ENCODE measurements at regions not wholly inside any gene's neighbourhood (a gene's known extent, or its start where the extent isn't known, plus 50 kb on each side); places are given as distances from the start of the nearest gene placed in this dataset.
A peak's percentile ranks its signal among the peaks of the same experiment; 100 is the strongest.
"Not testable (repeated sequence)": the region's sequence is repeated elsewhere in the genome, so short reads cannot be mapped to it uniquely, and the experiment has no call there.

GRCh38 chr1:194419721-194420120 is 1233.3 kb upstream of the B3GALT2 start:
- Histone ChIP-seq H3K9me2 (ENCODE audit: insufficient read depth, low read length) (no peaks in the 10 kb centered on the region), H3K4me3 (ENCODE audit: low read depth, low read length, poor library complexity, severe bottlenecking) (no peak overlapping the region), H3K36me3 (ENCODE audit: insufficient read depth, low read length) (no peaks in the 10 kb centered on the region), H3K9me3 (ENCODE audit: low read length) (0 out of 2 replicates have a peak, but pooled peaks cover 7% of the 10 kb centered on the region), H3K4me2 (ENCODE audit: low read length) (no peak overlapping the region), H4K20me1 (ENCODE audit: insufficient read depth, low read length) (no peaks in the 10 kb centered on the region), H3K4me1 (ENCODE audit: insufficient read depth, low read length, poor library complexity, severe bottlenecking) (no peaks in the 10 kb centered on the region), H3K79me2 (ENCODE audit: insufficient read depth, low read depth, low read length) (no peaks in the 10 kb centered on the region), H3K27ac (ENCODE audit: low read depth, low read length, poor library complexity, severe bottlenecking) (no peak overlapping the region), H2AFZ (ENCODE audit: low read length) (no peak overlapping the region)
- TF ChIP-seq CTCF (conservative IDR thresholded peaks at IDR 0.05; ENCODE audit: low read length) (no peak), EZH2phosphoT487 (IDR thresholded peaks at IDR 0.05; ENCODE audit: borderline replicate concordance, low read depth, low read length) (no peak)
- intact Hi-C loops (cut with micrococcal nuclease; ENCODE audit: unreplicated experiment), result no loop called here
- POLR2A ChIA-PET, result interaction anchor here (0.6 kb wide), 1 partner anchor 525 kb away, joined by 3 read pairs; no protein-coding TSS in a partner anchor
- peak; percentile 8 for DNase-seq (ENCODE audit: low spot score)
- BruUV-seq (replicated peaks), result no TSS peak
- CTCF ChIA-PET (ENCODE audit: unreplicated experiment), result no interaction called here

DNA sequence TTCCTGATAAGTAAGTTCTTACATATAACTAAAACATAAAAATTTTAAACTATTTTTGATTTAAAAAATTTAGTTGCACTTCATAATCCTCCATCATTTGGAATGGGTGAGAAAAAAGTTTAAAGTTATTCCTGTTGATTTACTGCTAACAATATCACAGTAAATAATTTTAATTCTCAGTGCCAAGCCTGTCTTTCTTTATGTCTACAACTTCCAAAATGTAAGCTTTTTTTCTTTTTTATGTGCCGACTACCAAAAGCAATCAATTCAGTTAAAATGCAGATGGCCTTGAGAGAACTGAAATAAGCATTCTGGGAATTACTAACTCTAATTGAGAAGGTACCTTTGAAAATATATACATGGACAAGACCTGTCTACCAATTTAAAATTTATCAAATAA is 1224.3 kb upstream of the B3GALT2 start:
- no peaks in the 10 kb centered on the region for H3K4me1 ChIP-seq (ENCODE audit: insufficient read depth, low read length, poor library complexity, severe bottlenecking)
- no peak overlapping the region for H3K27ac ChIP-seq (ENCODE audit: low read depth, low read length, poor library complexity, severe bottlenecking)
- CTCF ChIA-PET (ENCODE audit: unreplicated experiment), result no interaction called here
- intact Hi-C loops (cut with micrococcal nuclease; ENCODE audit: unreplicated experiment), result no loop called here
- H2AFZ ChIP-seq (ENCODE audit: low read length), result no peak overlapping the region
- POLR2A ChIA-PET, result no interaction called here
- H4K20me1 ChIP-seq (ENCODE audit: insufficient read depth, low read length), result no peaks in the 10 kb centered on the region
- TF ChIP-seq EZH2phosphoT487 (IDR thresholded peaks at IDR 0.05; ENCODE audit: borderline replicate concordance, low read depth, low read length), result no peak
- BruUV-seq (replicated peaks), result no TSS peak
- no peaks in the 10 kb centered on the region for H3K9me2 ChIP-seq (ENCODE audit: insufficient read depth, low read length)
- no peak overlapping the region for H3K4me3 ChIP-seq (ENCODE audit: low read depth, low read length, poor library complexity, severe bottlenecking)
- no peak for DNase-seq (ENCODE audit: low spot score)
- no peaks in the 10 kb centered on the region for H3K9me3 ChIP-seq (ENCODE audit: low read length)
- no peak overlapping the region for H3K4me2 ChIP-seq (ENCODE audit: low read length)
- no peaks in the 10 kb centered on the region for H3K36me3 ChIP-seq (ENCODE audit: insufficient read depth, low read length)
- H3K79me2 ChIP-seq (ENCODE audit: insufficient read depth, low read depth, low read length), result no peaks in the 10 kb centered on the region

- H3K4me3 ChIP-seq (ENCODE audit: low read depth, low read length, poor library complexity, severe bottlenecking); intact Hi-C loops (cut with micrococcal nuclease; ENCODE audit: unreplicated experiment); H3K4me1 ChIP-seq (ENCODE audit: insufficient read depth, low read length, poor library complexity, severe bottlenecking); H3K9me2 ChIP-seq (ENCODE audit: insufficient read depth, low read length); BruUV-seq (replicated peaks); H3K36me3 ChIP-seq (ENCODE audit: insufficient read depth, low read length); CTCF ChIA-PET (ENCODE audit: unreplicated experiment); H3K4me2 ChIP-seq (ENCODE audit: low read length); H3K9me3 ChIP-seq (ENCODE audit: low read length); H2AFZ ChIP-seq (ENCODE audit: low read length); H3K79me2 ChIP-seq (ENCODE audit: insufficient read depth, low read depth, low read length); H3K27ac ChIP-seq (ENCODE audit: low read depth, low read length, poor library complexity, severe bottlenecking); H4K20me1 ChIP-seq (ENCODE audit: insufficient read depth, low read length); DNase-seq (ENCODE audit: low spot score): not testable (repeated sequence)
- POLR2A ChIA-PET, result interaction anchor here (0.7 kb wide), 2 partner anchors 24 to 136 kb away, joined by 3 to 7 read pairs; no protein-coding TSS in a partner anchor
These were observed 1220.8 kb upstream of the B3GALT2 start for GRCh38 chr1:194407238-194407637.

DNA sequence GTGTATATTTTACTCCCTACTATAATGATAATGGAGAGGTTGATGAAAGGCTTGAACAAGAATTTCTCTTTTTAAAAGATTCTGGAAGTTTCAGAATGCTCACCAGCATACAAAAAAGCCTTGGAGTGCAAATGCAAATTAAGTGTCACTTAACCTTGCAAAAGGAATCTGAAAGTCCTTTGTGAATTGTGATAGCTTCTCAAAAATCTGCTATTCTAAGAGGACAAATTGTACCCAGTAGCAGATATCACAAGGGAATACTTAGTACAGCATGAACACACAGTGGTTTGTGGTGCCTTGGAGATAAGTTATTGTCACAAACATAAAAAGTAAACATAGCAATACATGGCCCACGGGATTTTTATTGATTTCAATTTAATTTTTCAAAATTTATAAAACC is 1208.3 kb upstream of the B3GALT2 start:
- Histone ChIP-seq H3K9me3 (ENCODE audit: low read length) (no peaks in the 10 kb centered on the region), H3K79me2 (ENCODE audit: insufficient read depth, low read depth, low read length) (no peaks in the 10 kb centered on the region), H4K20me1 (ENCODE audit: insufficient read depth, low read length) (no peaks in the 10 kb centered on the region), H3K36me3 (ENCODE audit: insufficient read depth, low read length) (no peaks in the 10 kb centered on the region), H2AFZ (ENCODE audit: low read length) (no peak overlapping the region), H3K4me1 (ENCODE audit: insufficient read depth, low read length, poor library complexity, severe bottlenecking) (no peaks in the 10 kb centered on the region), H3K9me2 (ENCODE audit: insufficient read depth, low read length) (no peaks in the 10 kb centered on the region), H3K27ac (ENCODE audit: low read depth, low read length, poor library complexity, severe bottlenecking) (no peak overlapping the region), H3K4me2 (ENCODE audit: low read length) (no peak overlapping the region), H3K4me3 (ENCODE audit: low read depth, low read length, poor library complexity, severe bottlenecking) (no peak overlapping the region)
- no TSS peak for BruUV-seq (replicated peaks)
- ChIA-PET CTCF (ENCODE audit: unreplicated experiment) (no interaction called here), POLR2A (interaction anchor here (0.8 to 1.3 kb wide), 2 partner anchors 14 to 23 kb away, joined by 3 read pairs; no protein-coding TSS in a partner anchor)
- no peak for DNase-seq (ENCODE audit: low spot score)
- no peak for TF ChIP-seq EZH2phosphoT487 (IDR thresholded peaks at IDR 0.05; ENCODE audit: borderline replicate concordance, low read depth, low read length)
- TF ChIP-seq CTCF (conservative IDR thresholded peaks at IDR 0.05; ENCODE audit: low read length), result no peak
- intact Hi-C loops (cut with micrococcal nuclease; ENCODE audit: unreplicated experiment), result no loop called here
